ENCODE measurements at regions not wholly inside any gene's neighbourhood (a gene's known extent, or its start where the extent isn't known, plus 50 kb on each side); places are given as distances from the start of the nearest gene placed in this dataset.

- H3K4me2 ChIP-seq, result peak overlapping the region; percentile 48; the same call in 1 of the 2 replicates
Observed at GRCh38 chr2:223538920-223539440, 63.2 kb downstream of the SCG2 start.

More at GRCh38 chr2:223538920-223539440, 63.2 kb downstream of the SCG2 start:
- Histone ChIP-seq H2AFZ (ENCODE audit: low read depth) (peak overlapping the region; percentile 63; the same call in 1 of the 2 replicates), H3K9me3 (no peaks in the 10 kb centered on the region), H3F3A (replicated peaks; ENCODE audit: insufficient read depth) (peaks cover 23% of the 10 kb centered on the region), H3K27me3 (ENCODE audit: insufficient read depth) (no peaks in the 10 kb centered on the region), H3K27ac (ENCODE audit: low read depth in 2 of 2, low read length in 1 of 2) (peak overlapping the region; percentile 91 to 93), H3K36me3 (replicated peaks in 1 of 2; ENCODE audit: control insufficient read depth in 1 of 2, insufficient read depth in 2 of 2, low read length in 1 of 2) (peaks cover 2 to 16% of the 10 kb centered on the region in 2 experiments), H3K9ac (peak overlapping the region; percentile 24; the same call in 1 of the 2 replicates), H3K4me1 (ENCODE audit: control insufficient read depth in 1 of 2, insufficient read depth in 2 of 2, low read depth in 1 of 2, low read length in 1 of 2) (peaks cover 16 to 30% of the 10 kb centered on the region in 2 experiments), H3K9me2 (no peaks in the 10 kb centered on the region), H4K20me1 (ENCODE audit: insufficient read depth) (no peaks in the 10 kb centered on the region), H3K4me3 (ENCODE audit: low read depth in 2 of 2, low read length in 1 of 2) (no peak overlapping the region; a peak in 1 of 4 replicates), H3K79me2 (ENCODE audit: insufficient read depth) (no peaks in the 10 kb centered on the region)
- TF ChIP-seq GATA2 (CRISPR knock-in tag; IDR thresholded peaks at IDR 0.05), result peak; percentile 43; the same call in 1 of the 2 replicates
- TF ChIP-seq SIN3A (IDR thresholded peaks at IDR 0.05; ENCODE audit: borderline replicate concordance, low read depth, low read length), result no peak
- no peak for TF ChIP-seq TAF1 (IDR thresholded peaks at IDR 0.05; ENCODE audit: borderline replicate concordance, low read depth, low read length)
- TF ChIP-seq TCF12 (IDR thresholded peaks at IDR 0.05), result 0 out of 2 replicates have a peak, but pooled peaks have one; percentile 2
- no peak for TF ChIP-seq YY1 (IDR thresholded peaks at IDR 0.05; ENCODE audit: low read depth)
- no peak for TF ChIP-seq POLR2AphosphoS5 (IDR thresholded peaks at IDR 0.05; ENCODE audit: low read depth, low read length)
- TF ChIP-seq, protein P1, sequence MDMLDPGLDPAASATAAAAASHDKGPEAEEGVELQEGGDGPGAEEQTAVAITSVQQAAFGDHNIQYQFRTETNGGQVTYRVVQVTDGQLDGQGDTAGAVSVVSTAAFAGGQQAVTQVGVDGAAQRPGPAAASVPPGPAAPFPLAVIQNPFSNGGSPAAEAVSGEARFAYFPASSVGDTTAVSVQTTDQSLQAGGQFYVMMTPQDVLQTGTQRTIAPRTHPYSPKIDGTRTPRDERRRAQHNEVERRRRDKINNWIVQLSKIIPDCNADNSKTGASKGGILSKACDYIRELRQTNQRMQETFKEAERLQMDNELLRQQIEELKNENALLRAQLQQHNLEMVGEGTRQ (IDR thresholded peaks at IDR 0.05; ENCODE audit: borderline replicate concordance, low read depth, low read length), result no peak
- TF ChIP-seq MEF2A (IDR thresholded peaks at IDR 0.05; ENCODE audit: borderline replicate concordance, low read depth), result no peak
- TF ChIP-seq NFIC (IDR thresholded peaks at IDR 0.05; ENCODE audit: borderline replicate concordance), result no peak
- no peak for TF ChIP-seq RCOR1 (IDR thresholded peaks at IDR 0.05; ENCODE audit: low read length)
- peak in 1 of 2 experiments; percentile 66; a peak in 2 of 4 replicates for TF ChIP-seq EP300 (IDR thresholded peaks at IDR 0.05; ENCODE audit: borderline replicate concordance in 1 of 2, low read depth in 1 of 2, low read length in 1 of 2)
- TF ChIP-seq MAX (IDR thresholded peaks at IDR 0.05; ENCODE audit: low read depth), result no peak
- peak; percentile 19 for TF ChIP-seq RAD21 (IDR thresholded peaks at IDR 0.05; ENCODE audit: low read length)
- no peak for TF ChIP-seq CTCF (IDR thresholded peaks at IDR 0.05)
- peak; percentile 10; the same call in 1 of the 2 replicates for TF ChIP-seq PBX3 (IDR thresholded peaks at IDR 0.05)
- TF ChIP-seq TEAD4 (IDR thresholded peaks at IDR 0.05; ENCODE audit: borderline replicate concordance, insufficient read depth), result no peak
- peak; percentile 6 for TF ChIP-seq CHD2 (IDR thresholded peaks at IDR 0.05; ENCODE audit: low read length, partially characterized antibody)
- 43% methylated on average over 8 of the region's 8 CpGs for WGBS (ENCODE audit: low lambda C conversion rate)
- POLR2A ChIA-PET, result no interaction called here
- DNase-seq, result peak; percentile 27
- CTCF ChIA-PET, result interaction anchor here (0.8 kb wide), 1 partner anchor 41 kb away, joined by 3 read pairs; no protein-coding TSS in a partner anchor

Measured in SK-N-SH (cell line).